Astrocyte (in vitro differentiated cells and primary cell): ENCODE measurements at regions not wholly inside any gene's neighbourhood (a gene's known extent, or its start where the extent isn't known, plus 50 kb on each side); places are given as distances from the start of the nearest gene placed in this dataset.
"Not testable (repeated sequence)": the region's sequence is repeated elsewhere in the genome, so short reads cannot be mapped to it uniquely, and the experiment has no call there.

Source experiments
- EZH2 ChIP-seq: IDR thresholded peaks from 2 replicates; pipeline ENCODE4 v1.6.1; 2012; ENCODE audit warnings: mild to moderate bottlenecking, low read length, inconsistent platforms; ENCODE audit not compliant: insufficient read depth
- TF ChIP-seq, protein P1 (sequence below): IDR thresholded peaks from 2 replicates; pipeline ENCODE4 v1.5.1; 2011; ENCODE audit warnings: low read depth, mild to moderate bottlenecking, inconsistent platforms, low read length, moderate library complexity; ENCODE audit not compliant: insufficient read depth

DNA sequence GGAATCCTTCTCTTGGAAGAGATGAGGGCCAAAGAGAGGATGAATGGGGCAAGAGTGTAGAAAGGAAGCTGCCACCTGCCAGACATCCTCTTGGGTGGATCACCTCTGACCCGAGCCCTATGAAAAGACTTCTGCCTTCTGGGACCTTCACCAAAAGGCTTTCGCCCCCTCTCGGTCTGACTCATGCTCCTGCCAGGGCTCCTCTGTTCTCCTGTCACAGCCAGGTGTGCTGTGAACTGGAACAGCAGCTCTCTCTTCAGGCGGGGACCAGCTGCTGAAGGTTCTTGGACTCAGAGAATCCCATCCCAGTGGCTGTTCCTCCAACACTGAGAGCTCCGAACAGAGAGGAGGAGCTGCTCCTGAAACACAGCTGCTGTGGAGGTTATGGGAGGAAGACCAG is 96.6 kb upstream of the AKAP13 start:
- TF ChIP-seq, protein P1, sequence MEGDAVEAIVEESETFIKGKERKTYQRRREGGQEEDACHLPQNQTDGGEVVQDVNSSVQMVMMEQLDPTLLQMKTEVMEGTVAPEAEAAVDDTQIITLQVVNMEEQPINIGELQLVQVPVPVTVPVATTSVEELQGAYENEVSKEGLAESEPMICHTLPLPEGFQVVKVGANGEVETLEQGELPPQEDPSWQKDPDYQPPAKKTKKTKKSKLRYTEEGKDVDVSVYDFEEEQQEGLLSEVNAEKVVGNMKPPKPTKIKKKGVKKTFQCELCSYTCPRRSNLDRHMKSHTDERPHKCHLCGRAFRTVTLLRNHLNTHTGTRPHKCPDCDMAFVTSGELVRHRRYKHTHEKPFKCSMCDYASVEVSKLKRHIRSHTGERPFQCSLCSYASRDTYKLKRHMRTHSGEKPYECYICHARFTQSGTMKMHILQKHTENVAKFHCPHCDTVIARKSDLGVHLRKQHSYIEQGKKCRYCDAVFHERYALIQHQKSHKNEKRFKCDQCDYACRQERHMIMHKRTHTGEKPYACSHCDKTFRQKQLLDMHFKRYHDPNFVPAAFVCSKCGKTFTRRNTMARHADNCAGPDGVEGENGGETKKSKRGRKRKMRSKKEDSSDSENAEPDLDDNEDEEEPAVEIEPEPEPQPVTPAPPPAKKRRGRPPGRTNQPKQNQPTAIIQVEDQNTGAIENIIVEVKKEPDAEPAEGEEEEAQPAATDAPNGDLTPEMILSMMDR = not testable (repeated sequence)
- TF ChIP-seq EZH2 = not testable (repeated sequence)
